GM18517 (cell line): ENCODE measurements at regions not wholly inside any gene's neighbourhood (a gene's known extent, or its start where the extent isn't known, plus 50 kb on each side); places are given as distances from the start of the nearest gene placed in this dataset.
"Not testable (repeated sequence)": the region's sequence is repeated elsewhere in the genome, so short reads cannot be mapped to it uniquely, and the experiment has no call there.

Experiments
- ATAC-seq: cut with Tn5 transposase; IDR thresholded peaks from one replicate; pipeline ENCODE4 v1.9.1; 2021; ENCODE audit warnings: mild to moderate bottlenecking, moderate library complexity; ENCODE audit not compliant: unreplicated experiment

GRCh38 chr4:84031401-84031800 is 467.7 kb downstream of the NKX6-1 start:
- peak; percentile 50 for ATAC-seq

DNA sequence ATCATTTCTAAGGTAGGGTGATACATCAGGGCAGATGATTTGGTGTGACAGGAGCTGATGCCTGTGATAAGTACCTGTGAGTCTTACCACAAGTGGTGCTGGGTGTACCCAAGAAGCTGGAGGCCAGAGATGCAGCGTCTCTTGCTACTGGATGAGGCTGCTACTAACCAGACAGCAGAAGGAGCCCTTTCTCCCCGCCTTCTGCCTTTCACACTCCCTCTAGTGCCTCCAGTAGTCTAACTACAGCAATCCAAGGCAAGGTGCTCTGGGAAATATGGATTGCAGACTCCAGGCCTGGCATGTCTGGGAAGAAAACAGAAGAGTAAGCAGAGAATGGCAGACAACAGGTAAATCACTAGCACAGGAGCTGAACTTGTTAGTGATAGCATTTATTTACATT is 470.8 kb downstream of the NKX6-1 start:
- no peak for ATAC-seq

GRCh38 chr4:84024405-84024804 is 474.7 kb downstream of the NKX6-1 start:
- ATAC-seq = no peak

DNA sequence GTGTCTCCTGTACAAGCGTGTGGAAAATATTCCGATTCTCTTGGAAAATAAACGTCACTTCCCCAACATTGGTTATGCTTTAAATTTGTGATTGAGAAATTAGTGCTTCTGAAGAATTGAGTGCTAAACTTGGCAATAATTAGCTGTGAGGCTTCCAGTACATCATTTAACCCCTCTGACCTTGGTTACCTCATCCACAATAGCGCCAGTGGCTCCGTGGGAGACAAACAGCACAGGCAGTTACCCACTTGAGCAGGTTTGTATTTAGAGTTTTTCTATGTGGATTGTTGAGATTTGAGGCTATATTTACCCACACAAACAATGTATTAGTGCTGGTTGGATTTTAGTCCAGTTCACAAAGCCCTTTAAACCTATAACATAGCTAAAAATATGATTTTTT is 476.5 kb downstream of the NKX6-1 start:
- no peak for ATAC-seq

DNA sequence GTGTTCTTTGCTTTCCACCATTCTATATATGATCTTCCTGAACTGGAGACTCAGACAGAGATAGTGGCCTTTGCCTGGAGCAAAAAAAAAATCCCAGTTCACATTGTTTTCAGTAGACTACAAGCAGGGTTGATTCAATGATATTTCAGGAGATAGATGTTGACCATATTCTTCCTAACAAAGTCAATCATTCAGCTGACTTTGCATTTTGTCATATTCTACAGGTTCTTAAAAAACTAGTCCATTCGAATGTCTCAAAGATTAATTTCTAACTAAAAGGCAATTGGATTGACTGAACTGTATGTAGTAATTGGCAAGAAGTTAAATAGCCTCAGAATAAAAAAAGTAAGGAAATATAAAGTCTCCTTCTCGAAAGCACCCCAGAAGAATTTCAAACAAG is 479.5 kb downstream of the NKX6-1 start:
- ATAC-seq = no peak

DNA sequence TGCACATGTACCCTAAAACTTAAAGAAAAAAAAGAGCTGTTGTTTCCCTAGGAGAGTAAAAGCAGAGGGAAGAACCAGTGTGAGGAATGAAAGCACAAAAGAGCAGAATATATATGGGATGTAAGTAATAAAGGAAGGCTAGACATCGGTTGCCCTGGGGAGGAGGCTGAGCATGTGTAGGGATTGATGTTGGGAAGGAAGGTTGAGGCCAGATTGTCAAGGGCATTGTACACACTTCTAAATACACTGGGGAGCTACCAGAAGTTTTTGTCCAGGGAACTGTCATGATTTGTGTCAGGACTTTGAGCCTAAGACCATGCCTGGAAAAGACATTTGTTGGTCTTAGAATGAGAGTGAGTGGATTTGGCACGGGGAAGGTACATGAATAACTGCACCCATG is 467.1 kb downstream of the GPAT3 start:
- ATAC-seq = no peak

DNA sequence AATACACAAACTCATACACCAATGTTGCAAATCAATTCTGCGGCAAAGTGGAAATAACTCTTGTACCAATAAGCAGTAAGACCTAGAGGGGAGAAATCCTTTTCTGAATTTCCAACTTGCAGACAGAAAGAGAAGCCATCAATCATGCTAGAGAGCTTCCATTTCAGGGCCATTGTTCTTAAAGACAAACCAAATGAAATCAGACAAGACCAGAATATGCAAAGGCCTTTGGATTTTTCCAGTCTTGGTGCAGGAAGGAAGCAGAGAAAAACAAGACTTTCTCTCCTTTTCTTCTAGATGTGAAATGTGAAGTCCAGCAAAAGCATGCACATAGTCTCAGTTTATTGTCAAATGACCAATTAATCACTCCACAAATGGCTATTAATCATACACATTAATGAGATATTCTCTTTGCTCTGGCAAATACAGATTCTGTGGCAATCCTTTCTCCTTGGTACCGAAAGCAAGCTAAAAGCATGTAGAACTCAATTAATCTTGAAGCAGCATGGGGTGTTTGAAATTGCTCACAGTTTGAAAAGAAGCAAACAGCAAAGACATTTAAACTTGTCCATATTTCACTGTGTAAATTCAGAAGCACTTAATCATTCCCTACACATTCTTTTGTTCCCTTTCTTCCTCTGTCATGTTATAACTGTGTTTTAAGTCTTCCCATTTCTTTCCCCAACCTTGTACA is 466.1 kb downstream of the GPAT3 start:
- no peak for ATAC-seq

- ATAC-seq = no peak
Measured at GRCh38 chr4:83996254-83996653, 460.3 kb downstream of the GPAT3 start.

GRCh38 chr4:83993774-83994173 is 457.9 kb downstream of the GPAT3 start:
- ATAC-seq = no peak

- ATAC-seq = no peak
Measured at GRCh38 chr4:83989835-83990234, 453.9 kb downstream of the GPAT3 start.

DNA sequence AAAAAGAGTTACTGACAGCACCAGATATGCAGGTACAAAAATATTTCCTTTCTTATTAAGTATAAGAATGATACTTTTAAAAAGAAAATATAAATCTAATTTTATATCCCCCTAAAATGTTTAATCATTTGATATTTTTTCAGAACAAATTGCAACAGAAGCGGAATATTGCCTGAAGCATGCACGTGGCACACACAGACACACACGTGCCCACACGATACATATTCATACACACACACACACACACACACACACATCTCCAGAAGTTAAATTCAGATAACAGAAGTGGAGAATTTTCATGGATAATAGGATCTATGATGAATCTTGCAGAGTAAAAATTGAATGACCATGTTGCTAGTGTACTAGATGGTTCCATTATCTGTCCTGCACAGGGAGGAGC is 445.2 kb downstream of the GPAT3 start:
- no peak for ATAC-seq

DNA sequence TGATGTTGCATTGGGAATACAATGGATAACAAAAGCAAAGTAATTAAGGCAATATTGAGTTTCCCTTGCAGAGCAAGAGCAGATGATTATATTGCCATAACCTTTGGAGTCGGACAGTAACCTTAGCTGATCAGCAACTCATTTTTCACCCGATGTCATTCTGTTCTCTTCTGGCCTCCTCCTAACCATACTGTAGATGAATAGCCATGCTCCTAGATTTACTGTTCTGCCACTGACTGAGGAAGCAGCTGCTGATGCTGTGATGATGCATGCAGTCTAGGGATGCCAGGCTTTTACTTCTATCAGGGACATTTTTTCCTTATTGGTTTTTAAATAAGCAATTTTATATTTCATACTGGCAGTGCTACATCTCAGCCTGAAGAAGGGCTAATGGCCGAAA is 443.9 kb downstream of the GPAT3 start:
- no peak for ATAC-seq

GRCh38 chr4:83974111-83974780 is 438.3 kb downstream of the GPAT3 start:
- no peak for ATAC-seq

DNA sequence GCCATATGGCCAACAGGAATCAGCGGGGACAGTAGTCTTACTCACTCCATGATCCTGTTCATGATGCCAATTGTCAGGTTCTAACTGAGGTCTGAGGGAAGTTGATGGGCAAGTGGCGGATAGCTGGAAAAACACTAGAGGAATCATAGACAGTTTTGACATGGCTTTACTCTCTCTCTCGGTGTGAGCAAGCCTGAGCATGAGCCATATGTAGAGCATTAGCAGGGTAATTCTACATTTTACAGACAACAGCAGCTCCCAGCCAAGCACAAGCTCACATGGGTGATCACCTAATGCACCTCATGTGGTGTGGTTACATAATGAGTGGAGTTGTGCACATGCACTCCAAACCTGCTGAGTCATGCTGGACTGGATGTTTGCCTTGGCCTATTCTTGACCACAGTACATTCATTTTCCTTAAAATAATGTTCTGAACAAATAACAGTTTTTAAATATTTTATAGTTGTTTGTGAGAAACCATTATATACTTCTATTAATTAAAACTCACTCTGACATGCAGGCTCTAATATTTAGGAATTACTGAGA is 429.2 kb downstream of the GPAT3 start:
- ATAC-seq = no peak

DNA sequence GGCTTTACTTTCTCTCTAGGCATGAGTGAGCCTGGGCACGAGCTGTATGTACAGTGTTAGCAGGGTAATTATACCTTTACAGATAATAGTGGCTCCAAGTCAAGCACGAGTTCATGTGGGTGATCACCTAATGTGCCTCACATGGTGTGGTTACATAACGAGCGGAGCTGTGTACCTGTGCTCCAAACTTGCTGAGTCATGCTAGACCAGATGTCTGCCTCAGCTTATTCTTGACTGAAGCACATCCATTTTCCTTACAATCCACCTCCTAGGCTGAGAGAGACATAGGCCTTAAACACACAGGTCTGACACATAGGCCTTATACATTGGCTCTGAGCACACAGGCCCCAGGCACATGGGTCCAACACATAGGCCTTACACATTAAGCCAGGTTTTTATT is 426.6 kb downstream of the GPAT3 start:
- no peak for ATAC-seq

DNA sequence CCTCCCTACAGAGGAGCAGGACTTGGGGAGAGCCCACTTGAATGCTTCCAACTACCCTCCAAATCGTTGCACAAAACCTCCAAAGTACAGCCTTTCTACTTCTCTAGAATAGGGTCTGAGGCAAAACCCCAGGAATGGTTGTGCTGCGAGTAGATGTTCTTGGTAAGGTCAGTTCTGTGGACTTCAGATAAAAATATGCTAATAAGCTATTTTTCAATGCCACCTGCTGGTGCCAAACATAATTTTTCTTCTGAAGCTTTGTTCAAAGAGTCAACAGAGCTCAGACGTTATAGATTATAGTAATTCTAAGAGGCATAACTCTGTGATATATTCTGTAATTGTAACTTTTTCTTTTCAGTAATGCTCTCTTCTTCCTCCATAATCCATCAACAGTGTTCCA is 425.7 kb downstream of the GPAT3 start:
- no peak for ATAC-seq

DNA sequence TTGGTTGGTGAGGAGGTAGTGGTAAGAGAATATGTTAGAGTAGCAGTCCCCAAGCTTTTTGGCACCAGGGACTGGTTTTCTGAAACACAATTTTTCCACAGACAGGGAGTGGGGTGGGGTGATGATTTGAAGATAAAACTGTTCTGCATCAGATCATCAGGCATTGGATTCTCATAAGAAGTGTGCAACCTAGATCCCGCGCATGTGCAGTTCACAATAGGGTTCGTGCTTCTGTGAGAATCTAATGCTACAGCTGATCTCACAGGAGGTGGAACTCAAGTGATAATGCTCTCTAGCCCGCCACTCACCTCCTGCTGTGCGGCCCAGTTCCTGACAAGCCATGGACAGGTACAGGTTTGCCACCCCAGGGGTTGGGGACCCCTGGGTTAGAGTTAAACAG is 423.3 kb downstream of the GPAT3 start:
- no peak for ATAC-seq

GRCh38 chr4:83947830-83948193 is 411.9 kb downstream of the GPAT3 start:
- ATAC-seq = no peak

DNA sequence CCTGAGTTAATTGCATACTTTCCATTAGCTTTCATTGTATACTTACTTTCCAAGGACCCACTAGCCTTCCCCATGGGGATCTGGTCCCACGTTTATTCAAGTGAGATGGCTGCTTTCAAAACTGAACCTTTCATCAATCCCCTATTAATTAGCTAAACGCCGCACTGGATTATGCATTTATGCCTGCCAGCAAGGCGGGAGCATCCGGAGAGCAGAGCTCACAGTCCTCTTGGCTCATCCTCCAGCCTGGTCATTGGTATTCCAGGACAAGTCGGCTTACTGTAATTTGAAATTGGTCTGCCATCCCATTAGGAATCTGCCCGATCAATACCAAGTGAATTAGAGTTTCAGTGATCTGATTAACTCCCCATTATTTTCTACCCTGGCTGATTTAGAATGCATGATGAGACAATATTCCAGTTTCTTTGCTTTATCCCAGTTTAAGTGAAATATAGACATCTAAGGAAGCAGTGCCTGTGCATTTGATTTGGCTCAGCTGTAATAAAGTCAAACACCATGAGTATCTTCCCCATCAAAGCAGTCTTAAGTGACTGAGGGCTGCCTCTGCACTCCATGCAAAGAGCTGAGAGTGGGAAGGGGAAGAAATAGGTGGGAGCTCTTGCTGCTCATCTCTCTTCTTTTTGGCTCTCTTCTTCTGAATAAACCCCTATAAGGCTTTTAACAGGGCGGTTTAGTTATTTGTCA is 411.4 kb downstream of the GPAT3 start:
- no peak for ATAC-seq

DNA sequence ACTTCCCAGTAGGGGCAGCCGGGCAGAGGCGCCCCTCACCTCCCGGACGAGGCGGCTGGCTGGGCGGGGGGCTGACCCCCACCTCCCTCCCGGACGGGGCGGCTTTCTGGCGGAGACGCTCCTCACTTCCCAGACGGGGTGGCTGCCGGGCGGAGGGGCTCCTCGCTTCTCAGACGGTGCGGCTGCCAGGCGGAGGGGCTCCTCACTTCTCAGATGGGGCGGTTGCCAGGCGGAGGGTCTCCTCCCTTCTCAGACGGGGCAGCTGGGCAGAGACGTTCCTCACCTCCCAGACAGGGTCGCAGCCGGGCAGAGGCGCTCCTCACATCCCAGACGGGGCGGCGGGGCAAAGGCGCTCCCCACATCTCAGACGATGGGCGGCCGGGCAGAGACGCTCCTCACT is 407.8 kb downstream of the GPAT3 start:
- not testable (repeated sequence) for ATAC-seq

DNA sequence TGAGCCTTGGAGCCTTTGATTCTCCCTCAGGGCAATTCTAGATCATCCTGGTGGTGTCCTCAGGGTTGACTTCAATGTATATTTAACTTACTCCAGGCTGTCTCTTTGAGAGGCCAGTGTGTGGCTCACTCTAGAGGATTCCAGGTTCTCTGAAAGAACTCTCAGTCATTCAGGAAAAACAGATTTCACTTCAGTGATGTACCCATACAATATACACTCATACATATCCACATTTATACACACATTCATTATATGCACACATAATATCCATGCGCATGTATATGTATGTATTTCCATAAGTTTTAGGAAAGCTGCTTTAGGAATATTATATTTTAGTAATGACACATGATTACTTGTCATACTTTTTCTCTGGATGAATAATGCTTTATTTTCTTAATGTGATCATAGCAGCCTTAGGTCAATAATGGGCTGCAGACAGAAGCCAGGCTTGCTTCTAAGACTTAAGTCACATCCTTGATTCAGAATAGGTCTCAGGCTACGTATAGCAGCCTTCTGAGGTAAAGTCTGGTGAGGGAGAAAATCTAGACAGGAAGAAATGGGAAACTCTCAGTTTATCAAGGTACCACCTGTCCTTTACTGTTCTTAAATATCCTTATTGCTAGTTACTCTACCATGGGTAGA is 397.0 kb downstream of the GPAT3 start:
- no peak for ATAC-seq
